Tibial nerve (tissue), 3 donors: ENCODE measurements at regions not wholly inside any gene's neighbourhood (a gene's known extent, or its start where the extent isn't known, plus 50 kb on each side); places are given as distances from the start of the nearest gene placed in this dataset.

Experiments used
- CTCF ChIP-seq, 5 experiments: fragments of 200-600 bp in 3 of 5; fragments of 450-650 bp in 2 of 5; sonication (generic) in 3 of 5; IDR thresholded peaks; one replicate each; pipeline ENCODE4 v1.5.1; 2016 to 2019; ENCODE audit warnings: antibody characterized with exemption in 5 of 5, mild to moderate bottlenecking in 3 of 5, moderate library complexity in 2 of 5
- POLR2A ChIP-seq, 2 donors: fragments of 450-650 bp; IDR thresholded peaks; one replicate each; pipeline ENCODE4 v1.6.1; 2017; ENCODE audit warnings: antibody characterized with exemption in 2 of 2, mild to moderate bottlenecking in 2 of 2, moderate library complexity in 2 of 2

GRCh38 chr11:111107501-111107900 is 138.0 kb upstream of the POU2AF2 start:
- no peak for TF ChIP-seq CTCF (IDR thresholded peaks at IDR 0.05)
- TF ChIP-seq POLR2A (IDR thresholded peaks at IDR 0.05): no peak
